Neutrophil (primary cell): ENCODE measurements at regions not wholly inside any gene's neighbourhood (a gene's known extent, or its start where the extent isn't known, plus 50 kb on each side); places are given as distances from the start of the nearest gene placed in this dataset.
"Not testable (repeated sequence)": the region's sequence is repeated elsewhere in the genome, so short reads cannot be mapped to it uniquely, and the experiment has no call there.

Experiments used
- H3K27ac ChIP-seq: fragments of 200-600 bp; sonication (generic); 2 replicates; pipeline ENCODE4 v1.5.1; 2016; ENCODE audit warnings: mild to moderate bottlenecking, moderate library complexity
- H3K27me3 ChIP-seq: fragments of 200-600 bp; sonication (generic); 2 replicates; pipeline ENCODE4 v1.6.0; 2016; ENCODE audit warnings: mild to moderate bottlenecking
- H3K36me3 ChIP-seq: fragments of 200-600 bp; sonication (generic); 2 replicates; pipeline ENCODE4 v1.5.1; 2017
- H3K4me1 ChIP-seq, 2 experiments: fragments of 200-600 bp in 1 of 2; sonication (generic) in 1 of 2; 1 replicate in 1 of 2; 2 replicates in 1 of 2; pipeline versions ENCODE4 v1.5.1 to v1.6.1; 2013 to 2016; ENCODE audit warnings: low read depth in 1 of 2, low read length in 1 of 2, mild to moderate bottlenecking in 1 of 2, moderate library complexity in 1 of 2; ENCODE audit not compliant: control insufficient read depth in 1 of 2, insufficient read depth in 1 of 2
- H3K4me3 ChIP-seq, 2 experiments: fragments of 200-600 bp in 1 of 2; sonication (generic) in 1 of 2; 1 replicate in 1 of 2; 2 replicates in 1 of 2; pipeline ENCODE4 v1.5.1; 2013 to 2016; ENCODE audit warnings: low read depth in 1 of 2, low read length in 1 of 2, mild to moderate bottlenecking in 1 of 2, moderate library complexity in 1 of 2
- H3K9me3 ChIP-seq: fragments of 200-600 bp; sonication (generic); 2 replicates; pipeline ENCODE4 v1.5.1; 2016
- TF ChIP-seq, protein P1 (sequence below): fragments of 200-600 bp; sonication (generic); IDR thresholded peaks from 2 replicates; pipeline ENCODE4 v1.5.1; 2016; ENCODE audit warnings: antibody characterized with exemption

- TF ChIP-seq, protein P1, sequence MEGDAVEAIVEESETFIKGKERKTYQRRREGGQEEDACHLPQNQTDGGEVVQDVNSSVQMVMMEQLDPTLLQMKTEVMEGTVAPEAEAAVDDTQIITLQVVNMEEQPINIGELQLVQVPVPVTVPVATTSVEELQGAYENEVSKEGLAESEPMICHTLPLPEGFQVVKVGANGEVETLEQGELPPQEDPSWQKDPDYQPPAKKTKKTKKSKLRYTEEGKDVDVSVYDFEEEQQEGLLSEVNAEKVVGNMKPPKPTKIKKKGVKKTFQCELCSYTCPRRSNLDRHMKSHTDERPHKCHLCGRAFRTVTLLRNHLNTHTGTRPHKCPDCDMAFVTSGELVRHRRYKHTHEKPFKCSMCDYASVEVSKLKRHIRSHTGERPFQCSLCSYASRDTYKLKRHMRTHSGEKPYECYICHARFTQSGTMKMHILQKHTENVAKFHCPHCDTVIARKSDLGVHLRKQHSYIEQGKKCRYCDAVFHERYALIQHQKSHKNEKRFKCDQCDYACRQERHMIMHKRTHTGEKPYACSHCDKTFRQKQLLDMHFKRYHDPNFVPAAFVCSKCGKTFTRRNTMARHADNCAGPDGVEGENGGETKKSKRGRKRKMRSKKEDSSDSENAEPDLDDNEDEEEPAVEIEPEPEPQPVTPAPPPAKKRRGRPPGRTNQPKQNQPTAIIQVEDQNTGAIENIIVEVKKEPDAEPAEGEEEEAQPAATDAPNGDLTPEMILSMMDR = no peak
- Histone ChIP-seq H3K9me3 (no peaks in the 10 kb centered on the region), H3K36me3 (no peaks in the 10 kb centered on the region), H3K4me3 (no peak overlapping the region), H3K4me1 (no peaks in the 10 kb centered on the region), H3K27me3 (no peaks in the 10 kb centered on the region), H3K27ac (no peak overlapping the region)
Measured at GRCh38 chr2:58594762-58595161, 353.6 kb upstream of the FANCL start.

GRCh38 chr2:58594175-58594574, 353.1 kb upstream of the FANCL start:
- H3K27ac ChIP-seq = no peak overlapping the region
- no peak overlapping the region for H3K4me3 ChIP-seq
- H3K9me3 ChIP-seq = no peaks in the 10 kb centered on the region
- H3K27me3 ChIP-seq = no peaks in the 10 kb centered on the region
- H3K36me3 ChIP-seq = no peaks in the 10 kb centered on the region
- TF ChIP-seq, protein P1 = no peak
- H3K4me1 ChIP-seq = no peaks in the 10 kb centered on the region

DNA sequence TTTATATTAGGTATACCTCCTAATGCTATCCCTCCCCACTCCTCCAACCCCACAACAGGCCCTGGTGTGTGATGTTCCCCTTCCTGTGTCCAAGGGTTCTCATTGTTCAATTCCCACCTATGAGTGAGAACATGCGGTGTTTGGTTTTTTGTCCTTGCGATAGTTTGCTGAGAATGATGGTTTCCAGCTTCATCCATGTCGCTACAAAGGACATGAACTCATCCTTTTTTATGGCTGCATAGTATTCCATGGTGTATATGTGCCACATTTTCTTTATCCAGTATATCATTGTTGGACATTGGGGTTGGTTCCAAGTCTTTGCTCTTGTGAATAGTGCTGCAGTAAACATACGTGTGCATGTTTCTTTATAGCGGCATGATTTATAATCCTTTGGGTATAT, 345.1 kb upstream of the FANCL start:
- not testable (repeated sequence) for H3K4me1 ChIP-seq, H3K36me3 ChIP-seq, H3K9me3 ChIP-seq, H3K4me3 ChIP-seq, H3K27ac ChIP-seq, H3K27me3 ChIP-seq

- Histone ChIP-seq H3K36me3 (no peaks in the 10 kb centered on the region), H3K9me3 (no peaks in the 10 kb centered on the region), H3K4me1 (no peaks in the 10 kb centered on the region), H3K4me3 (no peak overlapping the region), H3K27ac (no peak overlapping the region), H3K27me3 (no peaks in the 10 kb centered on the region)
- TF ChIP-seq, protein P1 = no peak
Measured at GRCh38 chr2:58585233-58585632, 344.1 kb upstream of the FANCL start.

- Histone ChIP-seq H3K4me1 (no peaks in the 10 kb centered on the region), H3K9me3 (no peaks in the 10 kb centered on the region)
- TF ChIP-seq, protein P1 = no peak
Measured at GRCh38 chr2:58584606-58585118, 343.5 kb upstream of the FANCL start.

DNA sequence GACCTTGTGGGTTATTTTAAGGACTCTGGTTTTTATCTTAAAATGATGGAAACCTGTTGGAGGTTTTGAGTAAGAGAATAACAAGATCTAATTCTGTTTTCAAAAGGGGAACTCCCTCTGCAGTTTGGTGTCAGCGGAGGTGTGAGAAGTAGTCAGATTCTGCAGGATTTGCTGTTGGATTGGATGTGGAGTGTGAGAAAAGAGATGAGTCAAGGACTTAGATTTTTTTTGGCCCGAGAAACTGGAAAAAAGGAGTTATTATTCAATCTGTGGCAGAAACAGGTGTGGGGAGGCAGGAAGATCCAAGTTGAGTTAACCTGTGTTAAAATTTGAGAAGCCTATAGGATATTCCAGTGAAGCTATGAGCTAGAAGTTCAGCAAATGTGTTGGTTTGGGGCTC, 337.2 kb upstream of the FANCL start:
- TF ChIP-seq, protein P1 = no peak
- Histone ChIP-seq H3K4me3 (no peak overlapping the region), H3K9me3 (no peaks in the 10 kb centered on the region), H3K36me3 (no peaks in the 10 kb centered on the region), H3K27me3 (no peaks in the 10 kb centered on the region), H3K27ac (no peak overlapping the region), H3K4me1 (no peaks in the 10 kb centered on the region)

More at GRCh38 chr2:58584606-58585118, 343.5 kb upstream of the FANCL start:
- H3K27me3 ChIP-seq = no peaks in the 10 kb centered on the region
- no peaks in the 10 kb centered on the region for H3K36me3 ChIP-seq
- H3K27ac ChIP-seq = no peak overlapping the region
- no peak overlapping the region for H3K4me3 ChIP-seq
